ENCODE measurements at regions not wholly inside any gene's neighbourhood (a gene's known extent, or its start where the extent isn't known, plus 50 kb on each side); places are given as distances from the start of the nearest gene placed in this dataset.
"Not testable (repeated sequence)": the region's sequence is repeated elsewhere in the genome, so short reads cannot be mapped to it uniquely, and the experiment has no call there.

DNA sequence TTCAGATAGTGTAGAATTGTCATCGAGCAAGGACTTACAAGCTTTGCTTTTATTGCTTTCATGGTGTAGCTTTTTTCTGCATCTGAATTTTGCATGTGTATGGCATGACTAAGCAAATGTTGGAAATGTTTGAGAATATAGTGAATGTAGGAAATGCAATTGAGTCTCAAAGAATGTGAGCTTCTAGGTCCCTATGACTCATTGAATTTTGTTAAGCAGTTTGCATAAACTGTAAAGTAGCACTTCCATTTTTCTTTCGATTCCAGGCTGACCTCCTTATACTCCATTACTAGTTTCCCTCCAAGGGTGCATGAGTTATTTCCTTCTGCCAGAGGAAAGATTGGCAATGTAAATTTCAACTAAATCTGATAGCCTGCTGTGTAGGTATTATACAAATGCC lies 619.2 kb downstream of the DIPK2A start:
- H3K4me1 Mint-ChIP-seq (ENCODE audit: low read depth in 2 of 2) = no peaks in the 10 kb centered on the region
- H3K27ac Mint-ChIP-seq = no peak overlapping the region
- H3K27me3 Mint-ChIP-seq = no peaks in the 10 kb centered on the region
- peaks cover 0 to 6% of the 10 kb centered on the region in 2 donors for H3K9me3 Mint-ChIP-seq
- H3K36me3 Mint-ChIP-seq (ENCODE audit: insufficient read depth) = no peaks in the 10 kb centered on the region
- H3K4me3 Mint-ChIP-seq = no peak overlapping the region
- no peak for DNase-seq
- no peak for ATAC-seq (replicated peaks)

GRCh38 chr3:144593881-144594280 lies 622.3 kb downstream of the DIPK2A start:
- H3K27me3 Mint-ChIP-seq = no peaks in the 10 kb centered on the region
- no peak overlapping the region for H3K4me3 Mint-ChIP-seq
- H3K27ac Mint-ChIP-seq = no peak overlapping the region
- DNase-seq (no peak), ATAC-seq (replicated peaks) (no peak)
- H3K9me3 Mint-ChIP-seq = peaks cover 4 to 6% of the 10 kb centered on the region in 2 donors
- no peaks in the 10 kb centered on the region for H3K4me1 Mint-ChIP-seq (ENCODE audit: low read depth in 2 of 2)
- H3K36me3 Mint-ChIP-seq (ENCODE audit: insufficient read depth) = no peaks in the 10 kb centered on the region

GRCh38 chr3:144620236-144620635 lies 648.6 kb downstream of the DIPK2A start:
- not testable (repeated sequence) for DNase-seq; H3K4me1 Mint-ChIP-seq (ENCODE audit: low read depth in 2 of 2); ATAC-seq (replicated peaks); H3K9me3 Mint-ChIP-seq; H3K4me3 Mint-ChIP-seq; H3K27me3 Mint-ChIP-seq; H3K27ac Mint-ChIP-seq; H3K36me3 Mint-ChIP-seq (ENCODE audit: insufficient read depth)

GRCh38 chr3:144622845-144623244 lies 651.2 kb downstream of the DIPK2A start:
- Mint-ChIP-seq H3K36me3 (ENCODE audit: insufficient read depth) (no peaks in the 10 kb centered on the region), H3K27me3 (no peaks in the 10 kb centered on the region), H3K4me3 (no peak overlapping the region), H3K9me3 (peaks cover 3 to 7% of the 10 kb centered on the region in 2 donors), H3K4me1 (ENCODE audit: low read depth in 2 of 2) (no peaks in the 10 kb centered on the region), H3K27ac (no peak overlapping the region)
- ATAC-seq (replicated peaks) (no peak), DNase-seq (no peak)

GRCh38 chr3:144624656-144625055 lies 653.0 kb downstream of the DIPK2A start:
- ATAC-seq (replicated peaks) (no peak), DNase-seq (no peak)
- no peaks in the 10 kb centered on the region for H3K27me3 Mint-ChIP-seq
- no peak overlapping the region for H3K4me3 Mint-ChIP-seq
- no peaks in the 10 kb centered on the region for H3K9me3 Mint-ChIP-seq
- no peaks in the 10 kb centered on the region for H3K36me3 Mint-ChIP-seq (ENCODE audit: insufficient read depth)
- H3K27ac Mint-ChIP-seq = no peak overlapping the region
- no peaks in the 10 kb centered on the region for H3K4me1 Mint-ChIP-seq (ENCODE audit: low read depth in 2 of 2)

- no peaks in the 10 kb centered on the region for H3K36me3 Mint-ChIP-seq (ENCODE audit: insufficient read depth)
- peaks cover 0 to 5% of the 10 kb centered on the region in 2 donors for H3K9me3 Mint-ChIP-seq
- no peaks in the 10 kb centered on the region for H3K4me1 Mint-ChIP-seq (ENCODE audit: low read depth in 2 of 2)
These were observed 655.2 kb downstream of the DIPK2A start for GRCh38 chr3:144626835-144627234.

GRCh38 chr3:144629381-144629780 lies 657.8 kb downstream of the DIPK2A start:
- no peaks in the 10 kb centered on the region for H3K27me3 Mint-ChIP-seq
- peaks cover 7 to 9% of the 10 kb centered on the region in 2 donors for H3K9me3 Mint-ChIP-seq
- H3K4me3 Mint-ChIP-seq = no peak overlapping the region
- ATAC-seq (replicated peaks) = no peak
- no peak overlapping the region for H3K27ac Mint-ChIP-seq
- H3K36me3 Mint-ChIP-seq (ENCODE audit: insufficient read depth) = no peaks in the 10 kb centered on the region
- H3K4me1 Mint-ChIP-seq (ENCODE audit: low read depth in 2 of 2) = no peaks in the 10 kb centered on the region
- DNase-seq = no peak

More at GRCh38 chr3:144626835-144627234, 655.2 kb downstream of the DIPK2A start:
- Mint-ChIP-seq H3K27ac (no peak overlapping the region), H3K27me3 (no peaks in the 10 kb centered on the region), H3K4me3 (no peak overlapping the region)
- ATAC-seq (replicated peaks) (no peak), DNase-seq (no peak)

GRCh38 chr3:144636833-144637232 lies 665.2 kb downstream of the DIPK2A start:
- no peaks in the 10 kb centered on the region for H3K36me3 Mint-ChIP-seq (ENCODE audit: insufficient read depth)
- ATAC-seq (replicated peaks) (no peak), DNase-seq (no peak)
- peaks cover 3 to 17% of the 10 kb centered on the region in 2 donors for H3K9me3 Mint-ChIP-seq
- H3K4me1 Mint-ChIP-seq (ENCODE audit: low read depth in 2 of 2) = no peaks in the 10 kb centered on the region
- H3K4me3 Mint-ChIP-seq = no peak overlapping the region
- H3K27me3 Mint-ChIP-seq = no peaks in the 10 kb centered on the region
- H3K27ac Mint-ChIP-seq = no peak overlapping the region

- H3K9me3 Mint-ChIP-seq = peaks cover 0 to 17% of the 10 kb centered on the region in 2 donors
- no peaks in the 10 kb centered on the region for H3K36me3 Mint-ChIP-seq (ENCODE audit: insufficient read depth)
- H3K27me3 Mint-ChIP-seq = no peaks in the 10 kb centered on the region
- no peak for DNase-seq
- H3K27ac Mint-ChIP-seq = no peak overlapping the region
- H3K4me3 Mint-ChIP-seq = no peak overlapping the region
- H3K4me1 Mint-ChIP-seq (ENCODE audit: low read depth in 2 of 2) = no peaks in the 10 kb centered on the region
- ATAC-seq (replicated peaks) = no peak
These were observed 666.4 kb downstream of the DIPK2A start for GRCh38 chr3:144638009-144638408.

DNA sequence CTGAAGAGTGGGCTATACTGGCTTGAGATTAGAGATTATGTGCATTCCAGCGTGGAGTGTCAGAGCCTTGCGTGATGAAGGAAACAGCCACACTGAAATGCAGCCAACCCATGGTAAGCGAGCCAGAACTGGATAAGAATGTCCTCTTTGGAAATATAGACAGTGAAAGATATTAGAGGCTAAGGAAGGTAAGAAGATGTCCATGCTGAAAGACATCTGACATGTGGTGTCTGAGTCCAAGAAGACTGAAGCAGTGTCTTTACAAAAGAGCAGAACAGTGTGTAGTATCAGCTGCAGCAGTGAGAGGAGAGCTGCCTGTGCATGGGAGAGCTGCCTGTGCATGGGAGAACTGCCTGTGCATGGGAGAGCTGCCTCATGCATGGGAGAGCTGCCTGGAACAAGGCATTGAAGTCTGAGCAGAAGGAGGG lies 672.2 kb downstream of the DIPK2A start:
- DNase-seq (no peak), ATAC-seq (replicated peaks) (no peak)
- Mint-ChIP-seq H3K9me3 (peaks cover 6 to 17% of the 10 kb centered on the region in 2 donors), H3K36me3 (ENCODE audit: insufficient read depth) (no peaks in the 10 kb centered on the region), H3K27me3 (no peaks in the 10 kb centered on the region), H3K4me3 (no peak overlapping the region), H3K27ac (no peak overlapping the region), H3K4me1 (ENCODE audit: low read depth in 2 of 2) (no peaks in the 10 kb centered on the region)

- H3K4me1 Mint-ChIP-seq (ENCODE audit: low read depth in 2 of 2) = no peaks in the 10 kb centered on the region
- no peaks in the 10 kb centered on the region for H3K36me3 Mint-ChIP-seq (ENCODE audit: insufficient read depth)
- no peak overlapping the region for H3K27ac Mint-ChIP-seq
- no peaks in the 10 kb centered on the region for H3K27me3 Mint-ChIP-seq
- H3K9me3 Mint-ChIP-seq = peaks cover 6 to 12% of the 10 kb centered on the region in 2 donors
- no peak overlapping the region for H3K4me3 Mint-ChIP-seq
- DNase-seq (no peak), ATAC-seq (replicated peaks) (no peak)
These were observed 673.7 kb downstream of the DIPK2A start for GRCh38 chr3:144645300-144645699.

DNA sequence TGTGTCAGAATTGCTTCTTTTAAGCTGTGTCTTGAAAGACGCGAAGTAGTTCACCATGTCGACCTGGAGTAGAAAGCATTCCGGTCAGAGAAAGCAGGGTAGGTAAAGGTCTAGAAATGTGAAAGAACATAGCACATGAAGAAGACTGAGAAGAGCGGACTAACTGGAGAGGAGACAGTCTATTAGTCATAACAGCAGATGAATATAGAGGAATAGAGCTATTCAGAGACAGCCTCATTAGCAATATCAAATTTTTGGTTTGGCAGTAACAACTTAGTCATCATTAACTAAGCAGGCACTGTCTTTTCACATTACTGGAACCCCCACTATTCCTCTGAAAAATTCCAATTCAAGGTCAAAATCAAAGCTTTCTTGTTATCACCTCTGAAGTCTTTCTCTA lies 678.8 kb downstream of the DIPK2A start:
- no peak for ATAC-seq (replicated peaks)
- Mint-ChIP-seq H3K27ac (no peak overlapping the region), H3K9me3 (peaks cover 0 to 1% of the 10 kb centered on the region in 2 donors), H3K4me1 (ENCODE audit: low read depth in 2 of 2) (no peaks in the 10 kb centered on the region), H3K27me3 (no peaks in the 10 kb centered on the region), H3K4me3 (no peak overlapping the region), H3K36me3 (ENCODE audit: insufficient read depth) (no peaks in the 10 kb centered on the region)
- no peak for DNase-seq

- Mint-ChIP-seq H3K4me1 (ENCODE audit: low read depth in 2 of 2) (no peaks in the 10 kb centered on the region), H3K9me3 (no peaks in the 10 kb centered on the region), H3K27me3 (no peaks in the 10 kb centered on the region), H3K36me3 (ENCODE audit: insufficient read depth) (no peaks in the 10 kb centered on the region), H3K27ac (no peak overlapping the region), H3K4me3 (no peak overlapping the region)
- DNase-seq (no peak), ATAC-seq (replicated peaks) (no peak)
These were observed 681.0 kb downstream of the DIPK2A start for GRCh38 chr3:144652573-144652972.

DNA sequence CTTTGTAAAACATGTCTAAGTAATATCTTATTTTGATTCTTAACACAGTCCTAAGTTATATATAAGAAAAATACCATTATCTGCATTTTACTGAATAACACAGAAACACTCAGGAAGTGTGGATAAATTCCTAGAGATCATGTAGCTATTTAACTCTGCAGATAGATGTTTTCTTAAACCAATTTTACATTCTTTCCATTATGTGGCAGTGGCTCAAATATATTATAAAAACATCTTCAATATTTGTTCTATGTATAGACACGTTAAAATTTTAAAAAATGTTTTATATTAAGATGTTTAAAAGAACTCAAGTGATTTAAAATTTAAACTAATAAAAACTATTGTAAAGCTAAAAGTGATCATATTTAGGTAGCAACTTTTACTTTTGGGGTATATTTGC lies 683.8 kb downstream of the DIPK2A start:
- ATAC-seq (replicated peaks) = no peak

GRCh38 chr3:144660186-144660585 lies 688.6 kb downstream of the DIPK2A start:
- Mint-ChIP-seq H3K4me1 (ENCODE audit: low read depth in 2 of 2) (no peaks in the 10 kb centered on the region), H3K27ac (no peak overlapping the region), H3K4me3 (no peak overlapping the region), H3K27me3 (no peaks in the 10 kb centered on the region), H3K9me3 (peaks cover 7 to 11% of the 10 kb centered on the region in 2 donors), H3K36me3 (ENCODE audit: insufficient read depth) (no peaks in the 10 kb centered on the region)
- no peak for DNase-seq
- no peak for ATAC-seq (replicated peaks)

More for the DNA sequence above, 683.8 kb downstream of the DIPK2A start:
- no peak for DNase-seq
- Mint-ChIP-seq H3K27me3 (no peaks in the 10 kb centered on the region), H3K36me3 (ENCODE audit: insufficient read depth) (no peaks in the 10 kb centered on the region), H3K27ac (no peak overlapping the region), H3K4me3 (no peak overlapping the region), H3K9me3 (peaks cover 7% of the 10 kb centered on the region in 2 donors), H3K4me1 (ENCODE audit: low read depth in 2 of 2) (no peaks in the 10 kb centered on the region)
